GM23248 (cell line): ENCODE measurements at regions not wholly inside any gene's neighbourhood (a gene's known extent, or its start where the extent isn't known, plus 50 kb on each side); places are given as distances from the start of the nearest gene placed in this dataset.

Experiments
- DNase-seq: peaks from one replicate; pipeline ENCODE4 v3.0.0-alpha.2; 2015
- H2AFZ ChIP-seq: fragments of 200-600 bp; sonication (generic); 2 replicates; pipeline ENCODE4 v1.6.1; 2016; ENCODE audit warnings: antibody characterized with exemption
- H3F3A ChIP-seq: fragments of 200-600 bp; sonication (generic); 2 replicates; pipeline ENCODE4 v1.6.1; 2016; ENCODE audit warnings: mild to moderate bottlenecking, antibody characterized with exemption, mixed run types; ENCODE audit not compliant: insufficient read depth
- H3K27ac ChIP-seq: fragments of 200-600 bp; sonication (generic); 2 replicates; pipeline ENCODE4 v1.5.1; 2016; ENCODE audit warnings: mild to moderate bottlenecking
- H3K27me3 ChIP-seq: fragments of 200-600 bp; sonication (generic); replicated peaks from 2 replicates; pipeline ENCODE4 v1.6.1; 2016; ENCODE audit warnings: mild to moderate bottlenecking; ENCODE audit not compliant: insufficient read depth
- H3K36me3 ChIP-seq: fragments of 200-600 bp; sonication (generic); 2 replicates; pipeline ENCODE4 v1.6.1; 2016; ENCODE audit warnings: low read depth, mild to moderate bottlenecking
- H3K4me1 ChIP-seq: fragments of 200-600 bp; sonication (generic); 2 replicates; pipeline ENCODE4 v1.6.1; 2016; ENCODE audit warnings: mild to moderate bottlenecking; ENCODE audit not compliant: insufficient read depth
- H3K4me2 ChIP-seq: fragments of 200-600 bp; sonication (generic); one replicate; pipeline ENCODE4 v1.6.1; 2016; ENCODE audit warnings: mild to moderate bottlenecking; ENCODE audit not compliant: unreplicated experiment
- H3K4me3 ChIP-seq: fragments of 200-600 bp; sonication (generic); 2 replicates; pipeline ENCODE4 v1.5.1; 2016; ENCODE audit warnings: mild to moderate bottlenecking
- H3K79me2 ChIP-seq: fragments of 200-600 bp; sonication (generic); 2 replicates; pipeline ENCODE4 v1.6.1; 2016; ENCODE audit warnings: mild to moderate bottlenecking; ENCODE audit not compliant: insufficient read depth
- H3K9ac ChIP-seq: fragments of 200-600 bp; sonication (generic); 2 replicates; pipeline ENCODE4 v1.6.1; 2016; ENCODE audit warnings: mild to moderate bottlenecking
- H3K9me2 ChIP-seq: fragments of 200-600 bp; sonication (generic); 2 replicates; pipeline ENCODE4 v1.6.1; 2016; ENCODE audit warnings: mixed run types, mild to moderate bottlenecking, moderate library complexity; ENCODE audit not compliant: insufficient read depth
- H3K9me3 ChIP-seq: fragments of 200-600 bp; sonication (generic); one replicate; pipeline ENCODE4 v1.6.1; 2017; ENCODE audit warnings: low read depth
- H4K20me1 ChIP-seq: fragments of 200-600 bp; sonication (generic); 2 replicates; pipeline ENCODE4 v1.6.0; 2016; ENCODE audit not compliant: insufficient read depth
- EZH2 ChIP-seq: fragments of 200-600 bp; sonication (generic); IDR thresholded peaks from 2 replicates; pipeline ENCODE4 v1.6.1; 2018; ENCODE audit warnings: antibody characterized with exemption, mild to moderate bottlenecking; ENCODE audit not compliant: insufficient read depth, poor library complexity, severe bottlenecking
- EZH2phosphoT487 ChIP-seq: fragments of 200-600 bp; sonication (generic); IDR thresholded peaks from 2 replicates; pipeline ENCODE4 v1.6.1; 2018; ENCODE audit warnings: antibody characterized with exemption, moderate library complexity, mild to moderate bottlenecking, low read depth; ENCODE audit not compliant: insufficient read depth
- WGBS, 2 experiments: methylation state at CpG; one replicate each; pipeline ENCODE4 v1.1.6; 2015 to 2017; ENCODE audit warnings: low lambda C conversion rate in 2 of 2, low coverage in 1 of 2; ENCODE audit errors: missing lambda C conversion rate in 2 of 2; 5-methylcytosine and 5-hydroxymethylcytosine counted together
- in situ Hi-C: fragments of 300-500 bp; cut with MboI; formaldehyde crosslinking; loops from 2 replicates; pipeline ENCODE4 v1.15.0; 2020

GRCh38 chr1:86228546-86228945, 72.0 kb upstream of the COL24A1 start:
- TF ChIP-seq EZH2phosphoT487 (no peak), EZH2 (no peak)
- Histone ChIP-seq H3K4me1 (no peaks in the 10 kb centered on the region), H3K4me3 (no peak overlapping the region), H3F3A (no peaks in the 10 kb centered on the region), H3K9ac (no peak overlapping the region), H3K4me2 (no peak overlapping the region), H3K27ac (no peak overlapping the region), H4K20me1 (no peaks in the 10 kb centered on the region), H3K36me3 (no peaks in the 10 kb centered on the region), H3K9me3 (no peaks in the 10 kb centered on the region), H3K79me2 (no peaks in the 10 kb centered on the region), H3K9me2 (no peaks in the 10 kb centered on the region), H2AFZ (no peak overlapping the region), H3K27me3 (peaks cover 5% of the 10 kb centered on the region; the same call in 1 of the 2 replicates)
- no peak for DNase-seq
- WGBS, 2 experiments: 23 to 40% methylated on average over 1 of the region's 1 CpG
- in situ Hi-C loops: no loop called here

GRCh38 chr1:86227026-86227425, 70.5 kb upstream of the COL24A1 start:
- Histone ChIP-seq H3K9me2 (no peaks in the 10 kb centered on the region), H3K4me2 (no peak overlapping the region), H3K27ac (no peak overlapping the region), H4K20me1 (no peaks in the 10 kb centered on the region), H2AFZ (no peak overlapping the region), H3F3A (no peaks in the 10 kb centered on the region), H3K4me3 (no peak overlapping the region), H3K4me1 (no peaks in the 10 kb centered on the region), H3K9me3 (no peaks in the 10 kb centered on the region), H3K9ac (no peak overlapping the region), H3K79me2 (no peaks in the 10 kb centered on the region), H3K36me3 (no peaks in the 10 kb centered on the region), H3K27me3 (peaks cover 5% of the 10 kb centered on the region; the same call in 1 of the 2 replicates)
- in situ Hi-C loops: no loop called here
- WGBS, 2 experiments: 26 to 44% methylated on average over 1 of the region's 1 CpG
- TF ChIP-seq EZH2 (no peak), EZH2phosphoT487 (no peak)
- DNase-seq: peak; percentile 12

- no peaks in the 10 kb centered on the region for H4K20me1 ChIP-seq
- no peak overlapping the region for H2AFZ ChIP-seq
- no peak for TF ChIP-seq EZH2phosphoT487
- no peak for TF ChIP-seq EZH2
- H3K9me2 ChIP-seq: no peaks in the 10 kb centered on the region
- no peaks in the 10 kb centered on the region for H3K4me1 ChIP-seq
- H3K27me3 ChIP-seq: peaks cover 5% of the 10 kb centered on the region; the same call in 1 of the 2 replicates
- no peaks in the 10 kb centered on the region for H3F3A ChIP-seq
- in situ Hi-C loops: no loop called here
- no peaks in the 10 kb centered on the region for H3K36me3 ChIP-seq
- H3K9ac ChIP-seq: no peak overlapping the region
- peak; percentile 19 for DNase-seq
- no peaks in the 10 kb centered on the region for H3K9me3 ChIP-seq
- no peak overlapping the region for H3K27ac ChIP-seq
- H3K4me2 ChIP-seq: no peak overlapping the region
- no peaks in the 10 kb centered on the region for H3K79me2 ChIP-seq
- H3K4me3 ChIP-seq: no peak overlapping the region
- WGBS, 2 experiments: 41 to 86% methylated on average over 1 of the region's 1 CpG
Measured at GRCh38 chr1:86226204-86226603, 69.6 kb upstream of the COL24A1 start.

GRCh38 chr1:86224651-86225310, 68.2 kb upstream of the COL24A1 start:
- H3K36me3 ChIP-seq: no peaks in the 10 kb centered on the region
- H3K9me3 ChIP-seq: no peaks in the 10 kb centered on the region
- no peak overlapping the region for H3K4me3 ChIP-seq
- WGBS, 2 experiments: 78 to 79% methylated on average over 5 of the region's 5 CpGs
- no peak for DNase-seq
- H2AFZ ChIP-seq: no peak overlapping the region
- in situ Hi-C loops: no loop called here
- H3K4me1 ChIP-seq: no peaks in the 10 kb centered on the region
- no peak overlapping the region for H3K27ac ChIP-seq
- H4K20me1 ChIP-seq: no peaks in the 10 kb centered on the region
- H3K79me2 ChIP-seq: no peaks in the 10 kb centered on the region
- H3K4me2 ChIP-seq: no peak overlapping the region
- no peaks in the 10 kb centered on the region for H3F3A ChIP-seq
- H3K9me2 ChIP-seq: no peaks in the 10 kb centered on the region
- TF ChIP-seq EZH2: no peak
- TF ChIP-seq EZH2phosphoT487: no peak
- H3K9ac ChIP-seq: no peak overlapping the region
- H3K27me3 ChIP-seq: peaks cover 5% of the 10 kb centered on the region; the same call in 1 of the 2 replicates

- H3F3A ChIP-seq: no peaks in the 10 kb centered on the region
- no peaks in the 10 kb centered on the region for H3K9me3 ChIP-seq
- no peaks in the 10 kb centered on the region for H3K4me1 ChIP-seq
- no peak for DNase-seq
- in situ Hi-C loops: no loop called here
- H3K36me3 ChIP-seq: no peaks in the 10 kb centered on the region
- 52 to 54% methylated on average over 5 of the region's 5 CpGs for WGBS, 2 experiments
- no peak overlapping the region for H2AFZ ChIP-seq
- no peak overlapping the region for H3K4me3 ChIP-seq
- H3K9ac ChIP-seq: no peak overlapping the region
- H3K79me2 ChIP-seq: no peaks in the 10 kb centered on the region
- H3K9me2 ChIP-seq: no peaks in the 10 kb centered on the region
- no peak for TF ChIP-seq EZH2
- TF ChIP-seq EZH2phosphoT487: no peak
- H3K4me2 ChIP-seq: no peak overlapping the region
- no peak overlapping the region for H3K27ac ChIP-seq
- H4K20me1 ChIP-seq: no peaks in the 10 kb centered on the region
- no peaks in the 10 kb centered on the region for H3K27me3 ChIP-seq
Measured at GRCh38 chr1:86218859-86219258, 62.3 kb upstream of the COL24A1 start.
